GM12878 (cell line): ENCODE measurements at regions not wholly inside any gene's neighbourhood (a gene's known extent, or its start where the extent isn't known, plus 50 kb on each side); places are given as distances from the start of the nearest gene placed in this dataset.

ENCODE experiments used
- ATAC-seq: fragments of 200-7000 bp; cut with Tn5 transposase; 3 replicates; pipeline ENCODE4 v1.9.1; 2020; ENCODE audit warnings: mild to moderate bottlenecking, moderate library complexity
- BruUV-seq: library from RNA; stranded (reverse); fragments of 400-500 nt; replicated peaks from 2 replicates; lab custom pipeline; 2021; lab: Mats Ljungman, UMichigan
- CTCF ChIA-PET: fragments of 300-600 bp; sonication (Branson Sonifier 250); formaldehyde crosslinking; extraction: SDS; loops from one replicate; lab custom pipeline; 2021; ENCODE audit warnings: inconsistent platforms; lab: Yijun Ruan, JAX
- POLR2A ChIA-PET: fragments of 350-600 bp; formaldehyde crosslinking; extraction: SDS; loops from one replicate; lab custom pipeline; 2021; ENCODE audit warnings: inconsistent platforms; lab: Charles Lee
- RAD21 ChIA-PET: fragments of 300-600 bp; sonication (Branson Sonifier 250); formaldehyde crosslinking; loops from one replicate; lab custom pipeline; 2023; ENCODE audit warnings: antibody characterized with exemption; ENCODE audit not compliant: unreplicated experiment; lab: Charles Lee
- SMC1A ChIA-PET: fragments of 300-600 bp; sonication (Branson Sonifier 250); formaldehyde crosslinking; loops from one replicate; lab custom pipeline; 2023; ENCODE audit not compliant: unreplicated experiment, uncharacterized antibody; lab: Charles Lee
- DNase-seq: peaks from one replicate; pipeline ENCODE4 v3.0.0-alpha.2; 2011; ENCODE audit warnings: low read depth, low spot score
- FAIRE-seq: peaks from 3 replicates; lab custom pipeline; 2011; peaks lifted over from hg19 to GRCh38; lab: Jason Lieb, UNC
- H2AFZ ChIP-seq: 2 replicates; pipeline ENCODE4 v1.6.0; 2011; ENCODE audit warnings: low read depth, low read length, control low read depth; ENCODE audit not compliant: control insufficient read depth
- H3K27ac ChIP-seq: 2 replicates; pipeline ENCODE4 v1.5.1; 2011; ENCODE audit warnings: control low read depth; ENCODE audit not compliant: control insufficient read depth, insufficient read depth
- H3K27me3 ChIP-seq, 2 experiments: replicated peaks in 1 of 2; 2 replicates each; pipeline versions ENCODE4 v1.6.0 to v1.6.1; 2011; ENCODE audit warnings: low read length in 1 of 2; ENCODE audit not compliant: control insufficient read depth in 2 of 2, insufficient read depth in 2 of 2
- H3K36me3 ChIP-seq, 2 experiments: 2 replicates each; pipeline ENCODE4 v1.5.1; 2011; ENCODE audit warnings: low read length in 1 of 2; ENCODE audit not compliant: control insufficient read depth in 2 of 2, insufficient read depth in 2 of 2
- H3K4me1 ChIP-seq: 2 replicates; pipeline ENCODE4 v1.6.1; 2011; ENCODE audit warnings: mild to moderate bottlenecking, low read length, moderate library complexity, mixed read lengths; ENCODE audit not compliant: control insufficient read depth, insufficient read depth
- H3K4me2 ChIP-seq: 2 replicates; pipeline ENCODE4 v1.6.0; 2011; ENCODE audit warnings: control low read depth; ENCODE audit not compliant: control insufficient read depth, insufficient read depth
- H3K4me3 ChIP-seq: fragments of 200-600 bp; sonication (generic); 2 replicates; pipeline ENCODE4 v1.5.1; 2016
- H3K79me2 ChIP-seq: 2 replicates; pipeline ENCODE4 v1.6.0; 2011; ENCODE audit warnings: low read length; ENCODE audit not compliant: control insufficient read depth, insufficient read depth
- H3K9ac ChIP-seq: 2 replicates; pipeline ENCODE4 v1.8.0; 2011; ENCODE audit warnings: low read length, control low read depth, mixed read lengths; ENCODE audit not compliant: control insufficient read depth, insufficient read depth
- H3K9me3 ChIP-seq: replicated peaks from 3 replicates; pipeline ENCODE4 v1.5.1; 2011; ENCODE audit warnings: mild to moderate bottlenecking, low read length; ENCODE audit not compliant: control insufficient read depth, insufficient read depth
- H4K20me1 ChIP-seq: 2 replicates; pipeline ENCODE4 v1.6.0; 2011; ENCODE audit not compliant: control insufficient read depth, insufficient read depth
- CBX3 ChIP-seq: fragments of 200-600 bp; sonication (generic); IDR thresholded peaks from 2 replicates; pipeline ENCODE4 v1.6.1; 2016; ENCODE audit warnings: low read depth, borderline replicate concordance
- CEBPZ ChIP-seq: fragments of 150-350 bp; IDR thresholded peaks from 2 replicates; pipeline ENCODE4 v1.6.1; 2016; ENCODE audit warnings: low read depth, low read length
- CHD2 ChIP-seq: IDR thresholded peaks from 2 replicates; pipeline ENCODE4 v1.6.1; 2011; ENCODE audit warnings: low read depth, low read length, improper control_type of control experiment, borderline replicate concordance
- CHD4 ChIP-seq: fragments of 200-600 bp; sonication (generic); IDR thresholded peaks from 2 replicates; pipeline ENCODE4 v1.6.1; 2016; ENCODE audit warnings: mild to moderate bottlenecking
- CREM ChIP-seq: IDR thresholded peaks from 2 replicates; pipeline ENCODE4 v1.6.1; 2014; ENCODE audit warnings: antibody characterized with exemption, low read depth
- EGR1 ChIP-seq, 2 experiments: IDR thresholded peaks; 1 replicate in 1 of 2; 2 replicates in 1 of 2; pipeline ENCODE4 v1.6.1; 2011 to 2012; ENCODE audit warnings: low read depth in 2 of 2, low read length in 2 of 2, borderline replicate concordance in 1 of 2, mild to moderate bottlenecking in 1 of 2, moderate library complexity in 1 of 2
- ETV6 ChIP-seq, 2 experiments: fragments of 450-650 bp in 1 of 2; IDR thresholded peaks in 1 of 2; conservative IDR thresholded peaks in 1 of 2; 2 replicates each; pipeline ENCODE4 v1.6.1; 2014; ENCODE audit warnings: antibody characterized with exemption in 1 of 2, borderline replicate concordance in 1 of 2, low read depth in 1 of 2, mild to moderate bottlenecking in 1 of 2, moderate library complexity in 1 of 2
- JUND ChIP-seq: IDR thresholded peaks from 2 replicates; pipeline ENCODE4 v1.6.1; 2012; ENCODE audit warnings: low read depth, mild to moderate bottlenecking, low read length, improper control_type of control experiment, moderate library complexity
- KDM1A ChIP-seq: fragments of 200-600 bp; sonication (generic); IDR thresholded peaks from 2 replicates; pipeline ENCODE4 v1.6.1; 2016; ENCODE audit warnings: borderline replicate concordance
- NBN ChIP-seq: fragments of 450-650 bp; IDR thresholded peaks from 2 replicates; pipeline ENCODE4 v1.6.1; 2016
- NFYA ChIP-seq: IDR thresholded peaks from 2 replicates; pipeline ENCODE4 v1.6.1; 2011; ENCODE audit warnings: low read depth, mild to moderate bottlenecking, low read length, improper control_type of control experiment, borderline replicate concordance
- POLR2A ChIP-seq: IDR thresholded peaks from 2 replicates; pipeline ENCODE4 v1.6.1; 2011; ENCODE audit warnings: low read depth, mild to moderate bottlenecking, low read length
- RAD21 ChIP-seq: IDR thresholded peaks from 2 replicates; pipeline ENCODE4 v1.6.1; 2011; ENCODE audit warnings: mild to moderate bottlenecking, low read depth, low read length, moderate library complexity; ENCODE audit not compliant: insufficient read depth
- RAD51 ChIP-seq: fragments of 450-650 bp; IDR thresholded peaks from 2 replicates; pipeline ENCODE4 v1.6.1; 2016; ENCODE audit warnings: moderate library complexity, mild to moderate bottlenecking, inconsistent platforms
- SIX5 ChIP-seq: IDR thresholded peaks from 2 replicates; pipeline ENCODE4 v1.6.1; 2011; ENCODE audit warnings: mild to moderate bottlenecking, low read depth, low read length, moderate library complexity; ENCODE audit not compliant: severe bottlenecking
- WRNIP1 ChIP-seq: IDR thresholded peaks from 2 replicates; pipeline ENCODE4 v1.6.1; 2011; ENCODE audit warnings: low read depth, low read length, improper control_type of control experiment, borderline replicate concordance
- ZNF384 ChIP-seq: IDR thresholded peaks from 2 replicates; pipeline ENCODE4 v1.6.1; 2012; ENCODE audit warnings: low read depth, mild to moderate bottlenecking, low read length, improper control_type of control experiment, borderline replicate concordance
- WGBS: methylation state at CpG from one replicate; pipeline ENCODE4 v1.1.6; 2016; ENCODE audit warnings: low lambda C conversion rate; ENCODE audit not compliant: insufficient replicate concordance, insufficient coverage; ENCODE audit errors: missing lambda C conversion rate; 5-methylcytosine and 5-hydroxymethylcytosine counted together
- in situ Hi-C: fragments of 300-500 bp; cut with MboI; formaldehyde crosslinking; loops from 9 replicates; pipeline ENCODE4 v1.14.3; 2018; ENCODE audit warnings: mixed read lengths
- intact Hi-C: fragments of 100-400 bp; cut with micrococcal nuclease; formaldehyde crosslinking; loops from one replicate; pipeline ENCODE4 v1.14.2; 2022; ENCODE audit not compliant: unreplicated experiment

- no peaks in the 10 kb centered on the region for H3K4me1 ChIP-seq
- no peaks in the 10 kb centered on the region for H3K79me2 ChIP-seq
- TF ChIP-seq ZNF384 (no peak), SIX5 (no peak), WRNIP1 (no peak)
- TF ChIP-seq, all 136 proteins: peak for 0
- Histone ChIP-seq H3K36me3 (no peaks in the 10 kb centered on the region), H4K20me1 (no peaks in the 10 kb centered on the region), H3K27ac (no peak overlapping the region), H3K4me3 (no peak overlapping the region), H2AFZ (no peak overlapping the region), H3K27me3 (peaks cover 0 to 1% of the 10 kb centered on the region in 2 experiments; a peak in 1 of 4 replicates), H3K4me2 (no peak overlapping the region), H3K9ac (no peak overlapping the region), H3K9me3 (no peaks in the 10 kb centered on the region)
- WGBS: 7% methylated on average over 4 of the region's 4 CpGs
- ChIA-PET RAD21 (no interaction called here), POLR2A (no interaction called here), SMC1A (no interaction called here), CTCF (no interaction called here)
- FAIRE-seq: no peak
- BruUV-seq: no TSS peak
- intact Hi-C loops: no loop called here
- DNase-seq: no peak
- ATAC-seq: no peak
- in situ Hi-C loops: no loop called here
These were observed 115.7 kb upstream of the KCNG1 start for GRCh38 chr20:51138576-51138975.

GRCh38 chr20:51137461-51137860 lies 114.6 kb upstream of the KCNG1 start:
- no peaks in the 10 kb centered on the region for H3K79me2 ChIP-seq
- no peak overlapping the region for H3K4me3 ChIP-seq
- no peaks in the 10 kb centered on the region for H3K4me1 ChIP-seq
- H3K9me3 ChIP-seq: no peaks in the 10 kb centered on the region
- peaks cover 0 to 1% of the 10 kb centered on the region in 2 experiments; a peak in 1 of 4 replicates for H3K27me3 ChIP-seq
- no peak overlapping the region for H3K4me2 ChIP-seq
- H3K27ac ChIP-seq: no peak overlapping the region
- no peak overlapping the region for H2AFZ ChIP-seq
- ChIA-PET SMC1A (no interaction called here), CTCF (interaction anchor here (0.7 kb wide), 1 partner anchor 103 kb away, joined by 3 read pairs; no protein-coding TSS in a partner anchor), RAD21 (interaction anchor here (1.1 kb wide), 1 partner anchor 150 kb away, joined by 3 read pairs; no protein-coding TSS in a partner anchor), POLR2A (interaction anchor here (0.7 kb wide), 1 partner anchor 8 kb away, joined by 3 read pairs; no protein-coding TSS in a partner anchor)
- FAIRE-seq (no peak), ATAC-seq (no peak), DNase-seq (no peak)
- in situ Hi-C loops (no loop called here), intact Hi-C loops (no loop called here)
- H4K20me1 ChIP-seq: no peaks in the 10 kb centered on the region
- H3K9ac ChIP-seq: no peak overlapping the region
- no peaks in the 10 kb centered on the region for H3K36me3 ChIP-seq
- 25% methylated on average over 3 of the region's 3 CpGs for WGBS
- BruUV-seq: no TSS peak
- TF ChIP-seq KDM1A: no peak
- no peak for TF ChIP-seq RAD21
- TF ChIP-seq CREM: no peak
- no peak for TF ChIP-seq CHD4
- TF ChIP-seq RAD51: no peak
- TF ChIP-seq ETV6 (conservative IDR thresholded peaks at IDR 0.05 in 1 of 2, IDR thresholded peaks at IDR 0.05 in 1 of 2; ENCODE audit: borderline replicate concordance in 1 of 2, low read depth in 1 of 2): no peak
- TF ChIP-seq NFYA: no peak
- TF ChIP-seq CHD2: no peak
- TF ChIP-seq POLR2A: no peak
- no peak for TF ChIP-seq NBN
- TF ChIP-seq EGR1 (IDR thresholded peaks at IDR 0.05; ENCODE audit: borderline replicate concordance in 1 of 2, low read depth in 2 of 2, low read length in 2 of 2): no peak
- TF ChIP-seq CEBPZ: no peak
- TF ChIP-seq CBX3: no peak
- no peak for TF ChIP-seq JUND
